ENCODE measurements at regions not wholly inside any gene's neighbourhood (a gene's known extent, or its start where the extent isn't known, plus 50 kb on each side); places are given as distances from the start of the nearest gene placed in this dataset.

GRCh38 chr2:220029013-220029412 is 401.6 kb downstream of the SLC4A3 start:
- no peak overlapping the region for H3K27ac ChIP-seq
- no peak overlapping the region for H3K4me2 ChIP-seq
- no peaks in the 10 kb centered on the region for H3K9me3 ChIP-seq
- H3K36me3 ChIP-seq = no peaks in the 10 kb centered on the region
- no peaks in the 10 kb centered on the region for H3K4me1 ChIP-seq
- no peaks in the 10 kb centered on the region for H4K20me1 ChIP-seq
- TF ChIP-seq Cebpa-rat (IDR thresholded peaks at IDR 0.05) = no peak
- H3K27me3 ChIP-seq = no peaks in the 10 kb centered on the region
- no peak overlapping the region for H3K4me3 ChIP-seq
- no peak overlapping the region for H3K9ac ChIP-seq

- TF ChIP-seq Cebpa-rat (IDR thresholded peaks at IDR 0.05) = no peak
These were observed 406.1 kb downstream of the SLC4A3 start for GRCh38 chr2:220033546-220033945.

GRCh38 chr2:220034426-220035130 is 407.1 kb downstream of the SLC4A3 start:
- Histone ChIP-seq H3K4me1 (no peaks in the 10 kb centered on the region), H3K4me2 (no peak overlapping the region), H3K36me3 (no peaks in the 10 kb centered on the region), H4K20me1 (no peaks in the 10 kb centered on the region), H3K9ac (no peak overlapping the region), H3K9me3 (no peaks in the 10 kb centered on the region), H3K27me3 (no peaks in the 10 kb centered on the region), H3K27ac (no peak overlapping the region), H3K4me3 (no peak overlapping the region)
- no peak for TF ChIP-seq Cebpa-rat (IDR thresholded peaks at IDR 0.05)

More at GRCh38 chr2:220033546-220033945, 406.1 kb downstream of the SLC4A3 start:
- Histone ChIP-seq H4K20me1 (no peaks in the 10 kb centered on the region), H3K4me1 (no peaks in the 10 kb centered on the region), H3K9ac (no peak overlapping the region), H3K4me3 (no peak overlapping the region), H3K36me3 (no peaks in the 10 kb centered on the region), H3K27ac (no peak overlapping the region), H3K27me3 (no peaks in the 10 kb centered on the region), H3K9me3 (no peaks in the 10 kb centered on the region), H3K4me2 (no peak overlapping the region)

GRCh38 chr2:220036431-220036830 is 409.0 kb downstream of the SLC4A3 start:
- H3K27ac ChIP-seq = no peak overlapping the region
- H3K4me3 ChIP-seq = no peak overlapping the region
- no peak overlapping the region for H3K4me2 ChIP-seq
- no peaks in the 10 kb centered on the region for H3K27me3 ChIP-seq
- H3K9me3 ChIP-seq = no peaks in the 10 kb centered on the region
- H4K20me1 ChIP-seq = no peaks in the 10 kb centered on the region
- H3K36me3 ChIP-seq = no peaks in the 10 kb centered on the region
- H3K9ac ChIP-seq = no peak overlapping the region
- no peaks in the 10 kb centered on the region for H3K4me1 ChIP-seq
- TF ChIP-seq Cebpa-rat (IDR thresholded peaks at IDR 0.05) = no peak

DNA sequence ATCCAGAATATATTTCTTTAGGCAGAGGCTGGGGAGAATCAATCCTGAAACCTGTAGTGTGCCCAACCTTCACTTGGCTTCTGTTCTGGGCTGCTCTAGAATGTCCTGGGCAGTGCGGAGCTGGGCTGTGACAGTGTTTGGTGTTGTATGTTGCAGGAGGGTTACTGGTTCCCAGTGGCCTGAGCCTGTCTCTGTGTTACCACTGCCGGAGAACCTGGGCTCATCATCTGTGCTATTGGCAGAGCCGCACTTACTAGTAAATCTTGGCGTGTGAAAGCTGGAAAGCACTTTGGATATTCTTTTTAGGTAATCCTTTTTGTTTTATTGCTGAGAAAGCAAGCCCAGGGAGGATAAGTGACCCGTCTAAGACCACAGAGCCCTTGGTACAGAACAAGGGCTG is 412.9 kb downstream of the SLC4A3 start:
- Histone ChIP-seq H3K9me3 (no peaks in the 10 kb centered on the region), H3K9ac (no peak overlapping the region), H4K20me1 (no peaks in the 10 kb centered on the region), H3K4me2 (no peak overlapping the region), H3K4me1 (no peaks in the 10 kb centered on the region), H3K27me3 (no peaks in the 10 kb centered on the region), H3K36me3 (no peaks in the 10 kb centered on the region), H3K27ac (no peak overlapping the region), H3K4me3 (no peak overlapping the region)
- no peak for TF ChIP-seq Cebpa-rat (IDR thresholded peaks at IDR 0.05)

GRCh38 chr2:220041447-220041846 is 414.0 kb downstream of the SLC4A3 start:
- Histone ChIP-seq H3K4me2 (no peak overlapping the region), H4K20me1 (no peaks in the 10 kb centered on the region), H3K9ac (no peak overlapping the region), H3K9me3 (no peaks in the 10 kb centered on the region), H3K4me1 (no peaks in the 10 kb centered on the region), H3K4me3 (no peak overlapping the region), H3K27me3 (no peaks in the 10 kb centered on the region), H3K27ac (no peak overlapping the region), H3K36me3 (no peaks in the 10 kb centered on the region)
- TF ChIP-seq Cebpa-rat (IDR thresholded peaks at IDR 0.05) = no peak

- H3K27me3 ChIP-seq = no peaks in the 10 kb centered on the region
- H3K4me2 ChIP-seq = no peak overlapping the region
- H3K4me1 ChIP-seq = no peaks in the 10 kb centered on the region
- no peak overlapping the region for H3K4me3 ChIP-seq
- no peaks in the 10 kb centered on the region for H4K20me1 ChIP-seq
- no peaks in the 10 kb centered on the region for H3K36me3 ChIP-seq
- no peak overlapping the region for H3K9ac ChIP-seq
- no peak for TF ChIP-seq Cebpa-rat (IDR thresholded peaks at IDR 0.05)
- no peak overlapping the region for H3K27ac ChIP-seq
- no peaks in the 10 kb centered on the region for H3K9me3 ChIP-seq
These were observed 415.9 kb downstream of the SLC4A3 start for GRCh38 chr2:220043155-220043989.

GRCh38 chr2:220043990-220044335 is 416.5 kb downstream of the SLC4A3 start:
- H3K4me3 ChIP-seq = no peak overlapping the region
- H3K4me2 ChIP-seq = no peak overlapping the region
- H4K20me1 ChIP-seq = no peaks in the 10 kb centered on the region
- H3K9me3 ChIP-seq = no peaks in the 10 kb centered on the region
- H3K27me3 ChIP-seq = no peaks in the 10 kb centered on the region
- no peaks in the 10 kb centered on the region for H3K4me1 ChIP-seq
- H3K27ac ChIP-seq = no peak overlapping the region
- H3K9ac ChIP-seq = no peak overlapping the region
- no peaks in the 10 kb centered on the region for H3K36me3 ChIP-seq
- no peak for TF ChIP-seq Cebpa-rat (IDR thresholded peaks at IDR 0.05)

DNA sequence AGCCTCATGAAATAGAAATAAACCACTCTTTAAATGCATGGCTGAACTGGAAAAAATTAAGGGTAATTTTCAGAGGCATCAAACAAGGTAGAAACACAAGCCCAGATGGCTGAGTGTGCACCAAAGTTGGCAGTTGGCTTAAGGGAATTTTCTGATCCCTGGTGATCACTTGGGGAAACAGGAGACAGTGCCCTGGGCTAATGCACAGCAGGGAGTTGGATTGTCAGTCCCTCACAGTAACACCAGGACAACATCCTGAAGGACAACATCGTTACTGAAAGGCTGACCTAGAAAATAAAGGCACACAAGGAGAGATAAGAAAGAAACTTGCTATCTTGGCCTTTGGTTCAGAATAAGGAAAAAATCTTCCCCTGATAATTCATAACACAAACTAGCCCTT is 417.0 kb downstream of the SLC4A3 start:
- H4K20me1 ChIP-seq = no peaks in the 10 kb centered on the region
- no peaks in the 10 kb centered on the region for H3K27me3 ChIP-seq
- no peak overlapping the region for H3K4me3 ChIP-seq
- H3K36me3 ChIP-seq = no peaks in the 10 kb centered on the region
- H3K4me2 ChIP-seq = no peak overlapping the region
- TF ChIP-seq Cebpa-rat (IDR thresholded peaks at IDR 0.05) = no peak
- no peaks in the 10 kb centered on the region for H3K9me3 ChIP-seq
- H3K9ac ChIP-seq = no peak overlapping the region
- no peak overlapping the region for H3K27ac ChIP-seq
- H3K4me1 ChIP-seq = no peaks in the 10 kb centered on the region

DNA sequence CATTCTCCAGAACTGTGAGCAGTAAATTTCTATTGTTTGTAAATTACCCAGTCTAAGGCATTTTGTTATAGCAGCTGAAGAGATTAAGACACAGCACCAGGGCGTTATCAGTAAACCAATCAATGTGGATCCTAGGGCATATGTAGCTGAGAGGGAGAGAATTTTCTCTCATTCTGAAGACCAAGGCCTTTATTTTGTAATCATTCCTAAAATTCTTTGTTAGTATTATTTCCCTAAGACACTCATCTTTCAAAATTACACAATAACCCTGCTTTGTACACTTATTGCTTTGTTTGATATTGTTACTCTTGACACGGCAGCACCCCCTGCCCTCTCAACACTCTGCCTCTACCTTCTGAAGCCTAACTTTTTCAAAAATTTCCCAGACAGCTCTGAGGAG is 419.1 kb downstream of the SLC4A3 start:
- no peak overlapping the region for H3K4me3 ChIP-seq
- H4K20me1 ChIP-seq = no peaks in the 10 kb centered on the region
- H3K27me3 ChIP-seq = no peaks in the 10 kb centered on the region
- no peak overlapping the region for H3K27ac ChIP-seq
- H3K4me1 ChIP-seq = no peaks in the 10 kb centered on the region
- H3K9me3 ChIP-seq = no peaks in the 10 kb centered on the region
- no peak overlapping the region for H3K4me2 ChIP-seq
- no peaks in the 10 kb centered on the region for H3K36me3 ChIP-seq
- no peak for TF ChIP-seq Cebpa-rat (IDR thresholded peaks at IDR 0.05)
- no peak overlapping the region for H3K9ac ChIP-seq
